Body of pancreas (tissue), 4 donors: ENCODE measurements at regions not wholly inside any gene's neighbourhood (a gene's known extent, or its start where the extent isn't known, plus 50 kb on each side); places are given as distances from the start of the nearest gene placed in this dataset.

ENCODE experiments used
- ATAC-seq: fragments of 150-250 bp; one replicate; pipeline ENCODE4 v1.9.1; 2016
- DNase-seq, 4 donors: peaks; one replicate each; pipeline ENCODE4 v3.0.0-alpha.2; 2019
- H3K27ac ChIP-seq, 4 donors: fragments of 200-600 bp; sonication (generic); 1 replicate in 3 of 4; 2 replicates in 1 of 4; pipeline versions ENCODE4 v1.5.1 to v1.6.1; 2016 to 2019; ENCODE audit warnings: mild to moderate bottlenecking in 1 of 4, mixed read lengths in 1 of 4, moderate library complexity in 1 of 4
- H3K27me3 ChIP-seq, 2 donors: fragments of 200-600 bp; sonication (generic); one replicate each; pipeline ENCODE4 v1.6.0; 2016; ENCODE audit warnings: mild to moderate bottlenecking in 1 of 2
- H3K36me3 ChIP-seq, 2 donors: fragments of 200-600 bp; sonication (generic); replicated peaks in 1 of 2; 2 replicates each; pipeline ENCODE4 v1.5.1; 2016; ENCODE audit warnings: low read depth in 2 of 2; ENCODE audit not compliant: insufficient read depth in 1 of 2
- H3K4me1 ChIP-seq: fragments of 200-600 bp; sonication (generic); one replicate; pipeline ENCODE4 v1.6.0; 2016
- H3K4me3 ChIP-seq, 2 donors: fragments of 200-600 bp; sonication (generic); 1 replicate in 1 of 2; 2 replicates in 1 of 2; pipeline ENCODE4 v1.5.1; 2016 to 2019
- H3K9me3 ChIP-seq, 3 donors: fragments of 200-600 bp; sonication (generic); 1 replicate in 2 of 3; 2 replicates in 1 of 3; pipeline ENCODE4 v1.5.1; 2016
- CTCF ChIP-seq, 7 experiments: fragments of 450-650 bp in 4 of 7; fragments of 200-600 bp in 3 of 7; sonication (generic) in 3 of 7; IDR thresholded peaks; one replicate each; pipeline ENCODE4 v1.5.1; 2016 to 2019; ENCODE audit warnings: antibody characterized with exemption in 7 of 7
- POLR2A ChIP-seq, 3 donors: fragments of 450-650 bp; IDR thresholded peaks; one replicate each; pipeline ENCODE4 v1.6.1; 2016; ENCODE audit warnings: antibody characterized with exemption in 3 of 3, mild to moderate bottlenecking in 2 of 3
- WGBS, 2 donors: methylation state at CpG; one replicate each; pipeline ENCODE4 v1.1.5; 2017; 5-methylcytosine and 5-hydroxymethylcytosine counted together
- intact Hi-C: fragments of 100-400 bp; cut with DNase I; formaldehyde crosslinking; loops from one replicate; pipeline ENCODE4 v1.15.1; 2023

- ATAC-seq, result no peak
These were observed 1033.3 kb upstream of the EYS start for GRCh38 chr6:66740346-66740745.

GRCh38 chr6:66735106-66735890 lies 1028.3 kb upstream of the EYS start:
- ATAC-seq (no peak), DNase-seq (no peak)
- Histone ChIP-seq H3K4me3 (no peak overlapping the region), H3K9me3 (no peaks in the 10 kb centered on the region), H3K27ac (no peak overlapping the region), H3K27me3 (no peaks in the 10 kb centered on the region), H3K36me3 (no peaks in the 10 kb centered on the region), H3K4me1 (no peaks in the 10 kb centered on the region)
- intact Hi-C loops, result no loop called here
- no peak for TF ChIP-seq POLR2A (IDR thresholded peaks at IDR 0.05)
- TF ChIP-seq CTCF (IDR thresholded peaks at IDR 0.05), result no peak
- WGBS, 2 donors, result 37 to 39% methylated on average over 5 of the region's 5 CpGs

More at GRCh38 chr6:66740346-66740745, 1033.3 kb upstream of the EYS start:
- WGBS, 2 donors, result 41 to 47% methylated on average over 1 of the region's 1 CpG
- TF ChIP-seq CTCF (IDR thresholded peaks at IDR 0.05), result no peak
- no peak for TF ChIP-seq POLR2A (IDR thresholded peaks at IDR 0.05)
- DNase-seq, result no peak
- no peak overlapping the region for H3K27ac ChIP-seq
- H3K36me3 ChIP-seq, result no peaks in the 10 kb centered on the region
- intact Hi-C loops, result no loop called here
- no peaks in the 10 kb centered on the region for H3K4me1 ChIP-seq
- H3K27me3 ChIP-seq, result no peaks in the 10 kb centered on the region
- no peaks in the 10 kb centered on the region for H3K9me3 ChIP-seq
- no peak overlapping the region for H3K4me3 ChIP-seq

GRCh38 chr6:66731310-66731709 lies 1024.3 kb upstream of the EYS start:
- 48 to 55% methylated on average over 1 of the region's 1 CpG for WGBS, 2 donors
- H3K27ac ChIP-seq, result no peak overlapping the region
- ATAC-seq, result no peak
- H3K4me1 ChIP-seq, result no peaks in the 10 kb centered on the region
- no peaks in the 10 kb centered on the region for H3K27me3 ChIP-seq
- TF ChIP-seq CTCF (IDR thresholded peaks at IDR 0.05) (no peak), POLR2A (IDR thresholded peaks at IDR 0.05) (no peak)
- H3K4me3 ChIP-seq, result no peak overlapping the region
- H3K36me3 ChIP-seq, result no peaks in the 10 kb centered on the region
- intact Hi-C loops, result no loop called here
- no peaks in the 10 kb centered on the region for H3K9me3 ChIP-seq
- no peak for DNase-seq

GRCh38 chr6:66725670-66726069 lies 1018.6 kb upstream of the EYS start:
- TF ChIP-seq CTCF (IDR thresholded peaks at IDR 0.05), result no peak
- no peak for TF ChIP-seq POLR2A (IDR thresholded peaks at IDR 0.05)
- DNase-seq (no peak), ATAC-seq (no peak)
- Histone ChIP-seq H3K4me3 (no peak overlapping the region), H3K36me3 (no peaks in the 10 kb centered on the region), H3K27ac (no peak overlapping the region), H3K4me1 (no peaks in the 10 kb centered on the region), H3K27me3 (no peaks in the 10 kb centered on the region), H3K9me3 (no peaks in the 10 kb centered on the region)
- WGBS, 2 donors, result 55 to 57% methylated on average over 3 of the region's 3 CpGs
- intact Hi-C loops, result no loop called here

- H3K4me1 ChIP-seq, result no peaks in the 10 kb centered on the region
- no peaks in the 10 kb centered on the region for H3K9me3 ChIP-seq
- no peak overlapping the region for H3K27ac ChIP-seq
- WGBS, 2 donors, result 67% methylated on average over 4 of the region's 4 CpGs
- no peak overlapping the region for H3K4me3 ChIP-seq
- H3K27me3 ChIP-seq, result no peaks in the 10 kb centered on the region
- DNase-seq (no peak), ATAC-seq (no peak)
- TF ChIP-seq CTCF (IDR thresholded peaks at IDR 0.05), result no peak
- TF ChIP-seq POLR2A (IDR thresholded peaks at IDR 0.05), result no peak
- intact Hi-C loops, result no loop called here
- no peaks in the 10 kb centered on the region for H3K36me3 ChIP-seq
These were observed 1010.8 kb upstream of the EYS start for GRCh38 chr6:66717801-66718200.
